ENCODE measurements at regions not wholly inside any gene's neighbourhood (a gene's known extent, or its start where the extent isn't known, plus 50 kb on each side); places are given as distances from the start of the nearest gene placed in this dataset.

GRCh38 chr3:16692486-16693344 lies 87.5 kb upstream of the DAZL start:
- no peaks in the 10 kb centered on the region for H3K79me2 ChIP-seq (ENCODE audit: control insufficient read depth, insufficient read depth, low read length)
- no peak for DNase-seq (ENCODE audit: extremely low read depth in 1 of 4, low spot score in 3 of 4)
- H3K9ac ChIP-seq (ENCODE audit: insufficient read depth in 1 of 2, low read depth in 2 of 2, low read length in 2 of 2) = no peak overlapping the region
- H3K9me1 ChIP-seq (ENCODE audit: control insufficient read depth, insufficient read depth, low read length) = no peaks in the 10 kb centered on the region
- in situ Hi-C loops (cut with MboI) (no loop called here), intact Hi-C loops (cut with micrococcal nuclease) (no loop called here)
- CTCF ChIA-PET (ENCODE audit: low intra/inter-chr PET ratio) = no interaction called here
- no peaks in the 10 kb centered on the region for H3K36me3 ChIP-seq (ENCODE audit: control insufficient read depth, insufficient read depth, low read length)
- H3K27ac ChIP-seq (ENCODE audit: extremely low read depth, low read depth, low read length) = no peak overlapping the region
- no peaks in the 10 kb centered on the region for H4K20me1 ChIP-seq (replicated peaks; ENCODE audit: control insufficient read depth, insufficient read depth, low read length)
- no peaks in the 10 kb centered on the region for H3K27me3 ChIP-seq (ENCODE audit: control insufficient read depth in 2 of 2, insufficient read depth in 2 of 2, low read length in 2 of 2)
- 4% methylated on average over 8 of the region's 8 CpGs for WGBS (ENCODE audit: insufficient coverage, low coverage, missing lambda C conversion rate)
- no peak overlapping the region for H2AFZ ChIP-seq (ENCODE audit: low read depth, low read length)
- H3K9me3 ChIP-seq (replicated peaks; ENCODE audit: control insufficient read depth, insufficient read depth, low read depth, low read length) = no peaks in the 10 kb centered on the region
- no peak for ATAC-seq
- no peak overlapping the region for H3K4me2 ChIP-seq (ENCODE audit: insufficient read depth, low read length)
- no peak for FAIRE-seq
- no TSS peak for BruUV-seq (replicated peaks)
- H3K4me1 ChIP-seq (replicated peaks in 1 of 2; ENCODE audit: control insufficient read depth in 2 of 2, insufficient read depth in 2 of 2, low read length in 2 of 2) = no peaks in the 10 kb centered on the region
- no peak overlapping the region for H3K4me3 ChIP-seq
- POLR2A ChIA-PET = interaction anchor here (0.6 kb wide), 1 partner anchor 330 kb away, joined by 4 read pairs; no protein-coding TSS in a partner anchor
- TF ChIP-seq, protein P1, sequence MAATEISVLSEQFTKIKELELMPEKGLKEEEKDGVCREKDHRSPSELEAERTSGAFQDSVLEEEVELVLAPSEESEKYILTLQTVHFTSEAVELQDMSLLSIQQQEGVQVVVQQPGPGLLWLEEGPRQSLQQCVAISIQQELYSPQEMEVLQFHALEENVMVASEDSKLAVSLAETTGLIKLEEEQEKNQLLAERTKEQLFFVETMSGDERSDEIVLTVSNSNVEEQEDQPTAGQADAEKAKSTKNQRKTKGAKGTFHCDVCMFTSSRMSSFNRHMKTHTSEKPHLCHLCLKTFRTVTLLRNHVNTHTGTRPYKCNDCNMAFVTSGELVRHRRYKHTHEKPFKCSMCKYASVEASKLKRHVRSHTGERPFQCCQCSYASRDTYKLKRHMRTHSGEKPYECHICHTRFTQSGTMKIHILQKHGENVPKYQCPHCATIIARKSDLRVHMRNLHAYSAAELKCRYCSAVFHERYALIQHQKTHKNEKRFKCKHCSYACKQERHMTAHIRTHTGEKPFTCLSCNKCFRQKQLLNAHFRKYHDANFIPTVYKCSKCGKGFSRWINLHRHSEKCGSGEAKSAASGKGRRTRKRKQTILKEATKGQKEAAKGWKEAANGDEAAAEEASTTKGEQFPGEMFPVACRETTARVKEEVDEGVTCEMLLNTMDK (IDR thresholded peaks at IDR 0.05; ENCODE audit: borderline replicate concordance, insufficient read depth, low read depth, low read length, poor library complexity, severe bottlenecking) = no peak
- TF ChIP-seq NFIC (IDR thresholded peaks at IDR 0.05) = no peak
- TF ChIP-seq SMAD2 (IDR thresholded peaks at IDR 0.05; ENCODE audit: low read depth, low read length) = no peak
- TF ChIP-seq, protein P2, sequence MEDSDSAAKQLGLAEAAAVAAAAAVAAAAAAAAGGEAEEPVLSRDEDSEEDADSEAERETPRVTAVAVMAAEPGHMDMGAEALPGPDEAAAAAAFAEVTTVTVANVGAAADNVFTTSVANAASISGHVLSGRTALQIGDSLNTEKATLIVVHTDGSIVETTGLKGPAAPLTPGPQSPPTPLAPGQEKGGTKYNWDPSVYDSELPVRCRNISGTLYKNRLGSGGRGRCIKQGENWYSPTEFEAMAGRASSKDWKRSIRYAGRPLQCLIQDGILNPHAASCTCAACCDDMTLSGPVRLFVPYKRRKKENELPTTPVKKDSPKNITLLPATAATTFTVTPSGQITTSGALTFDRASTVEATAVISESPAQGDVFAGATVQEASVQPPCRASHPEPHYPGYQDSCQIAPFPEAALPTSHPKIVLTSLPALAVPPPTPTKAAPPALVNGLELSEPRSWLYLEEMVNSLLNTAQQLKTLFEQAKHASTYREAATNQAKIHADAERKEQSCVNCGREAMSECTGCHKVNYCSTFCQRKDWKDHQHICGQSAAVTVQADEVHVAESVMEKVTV (CRISPR knock-in tag; IDR thresholded peaks at IDR 0.05) = no peak
- TF ChIP-seq, protein P3, sequence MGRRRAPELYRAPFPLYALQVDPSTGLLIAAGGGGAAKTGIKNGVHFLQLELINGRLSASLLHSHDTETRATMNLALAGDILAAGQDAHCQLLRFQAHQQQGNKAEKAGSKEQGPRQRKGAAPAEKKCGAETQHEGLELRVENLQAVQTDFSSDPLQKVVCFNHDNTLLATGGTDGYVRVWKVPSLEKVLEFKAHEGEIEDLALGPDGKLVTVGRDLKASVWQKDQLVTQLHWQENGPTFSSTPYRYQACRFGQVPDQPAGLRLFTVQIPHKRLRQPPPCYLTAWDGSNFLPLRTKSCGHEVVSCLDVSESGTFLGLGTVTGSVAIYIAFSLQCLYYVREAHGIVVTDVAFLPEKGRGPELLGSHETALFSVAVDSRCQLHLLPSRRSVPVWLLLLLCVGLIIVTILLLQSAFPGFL (CRISPR knock-in tag; IDR thresholded peaks at IDR 0.05) = no peak
- no peak for TF ChIP-seq PRPF4 (IDR thresholded peaks at IDR 0.05; ENCODE audit: insufficient read depth, low read depth, low read length, poor library complexity, severe bottlenecking)
- TF ChIP-seq HLTF (IDR thresholded peaks at IDR 0.05) = no peak
- TF ChIP-seq ESRRB (CRISPR knock-in tag; IDR thresholded peaks at IDR 0.05; ENCODE audit: borderline replicate concordance) = no peak
- no peak for TF ChIP-seq CHCHD3 (CRISPR knock-in tag; IDR thresholded peaks at IDR 0.05)
- no peak for TF ChIP-seq ZNF134 (CRISPR knock-in tag; conservative IDR thresholded peaks at IDR 0.05)
- no peak for TF ChIP-seq HOMEZ (CRISPR knock-in tag; IDR thresholded peaks at IDR 0.05)
- TF ChIP-seq MXD1 (CRISPR knock-in tag; IDR thresholded peaks at IDR 0.05; ENCODE audit: borderline replicate concordance, poor library complexity, severe bottlenecking) = no peak
- TF ChIP-seq, protein P4, sequence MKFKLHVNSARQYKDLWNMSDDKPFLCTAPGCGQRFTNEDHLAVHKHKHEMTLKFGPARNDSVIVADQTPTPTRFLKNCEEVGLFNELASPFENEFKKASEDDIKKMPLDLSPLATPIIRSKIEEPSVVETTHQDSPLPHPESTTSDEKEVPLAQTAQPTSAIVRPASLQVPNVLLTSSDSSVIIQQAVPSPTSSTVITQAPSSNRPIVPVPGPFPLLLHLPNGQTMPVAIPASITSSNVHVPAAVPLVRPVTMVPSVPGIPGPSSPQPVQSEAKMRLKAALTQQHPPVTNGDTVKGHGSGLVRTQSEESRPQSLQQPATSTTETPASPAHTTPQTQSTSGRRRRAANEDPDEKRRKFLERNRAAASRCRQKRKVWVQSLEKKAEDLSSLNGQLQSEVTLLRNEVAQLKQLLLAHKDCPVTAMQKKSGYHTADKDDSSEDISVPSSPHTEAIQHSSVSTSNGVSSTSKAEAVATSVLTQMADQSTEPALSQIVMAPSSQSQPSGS (CRISPR knock-in tag; IDR thresholded peaks at IDR 0.05) = no peak

All from K562 (cell line).